GM18505 (cell line): ENCODE measurements at regions not wholly inside any gene's neighbourhood (a gene's known extent, or its start where the extent isn't known, plus 50 kb on each side); places are given as distances from the start of the nearest gene placed in this dataset.
"Not testable (repeated sequence)": the region's sequence is repeated elsewhere in the genome, so short reads cannot be mapped to it uniquely, and the experiment has no call there.

Experiments
- ATAC-seq: cut with Tn5 transposase; IDR thresholded peaks from one replicate; pipeline ENCODE4 v1.9.1; 2021; ENCODE audit not compliant: unreplicated experiment
- POLR2A ChIP-seq: IDR thresholded peaks from 4 replicates; pipeline ENCODE4 v1.6.1; 2011; ENCODE audit warnings: borderline replicate concordance; ENCODE audit not compliant: insufficient read depth, insufficient read length; ENCODE audit errors: extremely low read depth

GRCh38 chr10:4602764-4603491 is 223.1 kb upstream of the AKR1E2 start:
- ATAC-seq, result no peak
- TF ChIP-seq POLR2A, result no peak

DNA sequence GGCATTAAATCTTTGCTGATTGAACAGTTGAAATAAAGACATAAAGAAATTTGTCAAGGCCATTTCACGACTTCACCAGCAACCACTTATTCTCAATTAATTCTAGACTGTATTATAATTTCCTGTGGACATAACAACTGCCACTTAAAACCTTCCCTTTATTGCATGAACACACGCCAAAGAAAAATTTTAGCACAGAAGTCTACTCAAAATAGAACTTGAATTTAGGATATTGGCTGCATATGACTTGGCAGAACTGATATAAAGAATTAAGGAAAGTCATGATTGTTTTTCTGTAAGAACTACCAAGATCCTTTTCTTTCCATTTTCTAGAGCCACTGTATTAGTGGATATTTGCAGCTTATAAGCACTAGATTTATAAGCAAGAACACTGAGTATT is 226.5 kb upstream of the AKR1E2 start:
- ATAC-seq, result no peak

DNA sequence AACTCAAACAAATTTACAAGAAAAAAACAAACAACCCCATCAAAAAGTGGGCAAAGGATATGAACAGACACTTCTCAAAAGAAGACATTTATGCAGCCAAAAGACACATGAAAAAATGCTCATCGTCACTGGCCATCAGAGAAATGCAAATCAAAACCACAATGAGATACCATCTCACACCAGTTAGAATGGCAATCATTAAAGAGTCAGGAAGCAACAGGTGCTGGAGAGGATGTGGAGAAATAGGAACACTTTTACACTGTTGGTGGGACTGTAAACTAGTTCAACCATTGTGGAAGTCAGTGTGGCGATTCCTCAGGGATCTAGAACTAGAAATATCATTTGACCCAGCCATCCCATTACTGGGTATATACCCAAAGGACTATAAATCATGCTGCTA is 228.1 kb upstream of the AKR1E2 start:
- not testable (repeated sequence) for ATAC-seq

More for the DNA sequence above, 226.5 kb upstream of the AKR1E2 start:
- no peak for TF ChIP-seq POLR2A

- no peak for TF ChIP-seq POLR2A
- ATAC-seq, result no peak
Measured at GRCh38 chr10:4596951-4597350, 229.1 kb upstream of the AKR1E2 start.

GRCh38 chr10:4595719-4596319 is 230.2 kb upstream of the AKR1E2 start:
- TF ChIP-seq POLR2A, result no peak
- ATAC-seq, result no peak

DNA sequence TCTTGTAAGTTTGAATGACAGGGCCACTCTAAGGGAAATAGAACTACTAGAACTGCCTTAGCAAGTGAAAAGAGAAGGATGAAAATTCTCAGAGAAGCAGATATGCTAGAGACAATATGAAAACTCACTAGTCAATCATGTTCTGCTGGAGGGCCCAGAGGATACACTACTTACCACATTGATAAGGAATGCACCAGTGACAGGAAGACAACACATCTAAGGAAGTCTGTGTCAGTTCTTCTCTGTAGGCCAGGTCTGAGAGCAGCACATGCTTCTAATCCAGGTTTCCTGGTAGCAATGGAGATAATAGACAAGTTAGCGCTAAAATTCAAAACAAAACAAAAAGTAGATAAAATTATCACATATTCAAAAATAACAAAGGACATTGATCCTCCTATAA is 235.2 kb upstream of the AKR1E2 start:
- TF ChIP-seq POLR2A, result no peak
- ATAC-seq, result no peak

DNA sequence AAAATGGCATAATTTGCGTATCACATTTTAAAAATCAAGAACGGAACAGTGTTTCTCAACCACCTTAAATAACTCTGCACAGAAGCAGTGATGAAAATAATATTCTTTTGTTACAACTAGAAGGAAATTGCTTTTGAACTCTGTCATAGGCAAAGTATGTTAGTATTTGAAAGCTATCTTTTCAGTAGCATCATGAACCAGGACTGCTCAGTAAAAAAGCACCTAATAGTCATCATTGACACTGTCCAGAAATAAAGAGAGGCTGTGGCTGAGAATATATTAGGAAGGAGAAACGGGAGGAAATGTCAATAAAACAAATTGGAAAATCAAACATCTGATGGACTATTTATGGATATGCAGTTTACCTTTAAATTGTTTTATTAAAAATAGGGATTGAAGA is 237.2 kb upstream of the AKR1E2 start:
- TF ChIP-seq POLR2A, result no peak
- ATAC-seq, result no peak

GRCh38 chr10:4587466-4587865 is 238.5 kb upstream of the AKR1E2 start:
- no peak for TF ChIP-seq POLR2A

GRCh38 chr10:4586776-4587175 is 239.2 kb upstream of the AKR1E2 start:
- no peak for ATAC-seq
- TF ChIP-seq POLR2A, result no peak

More at GRCh38 chr10:4587466-4587865, 238.5 kb upstream of the AKR1E2 start:
- no peak for ATAC-seq

GRCh38 chr10:4581929-4582328 is 244.1 kb upstream of the AKR1E2 start:
- TF ChIP-seq POLR2A, result no peak
- no peak for ATAC-seq

GRCh38 chr10:4579844-4580243 is 246.2 kb upstream of the AKR1E2 start:
- ATAC-seq, result no peak
- TF ChIP-seq POLR2A, result no peak

DNA sequence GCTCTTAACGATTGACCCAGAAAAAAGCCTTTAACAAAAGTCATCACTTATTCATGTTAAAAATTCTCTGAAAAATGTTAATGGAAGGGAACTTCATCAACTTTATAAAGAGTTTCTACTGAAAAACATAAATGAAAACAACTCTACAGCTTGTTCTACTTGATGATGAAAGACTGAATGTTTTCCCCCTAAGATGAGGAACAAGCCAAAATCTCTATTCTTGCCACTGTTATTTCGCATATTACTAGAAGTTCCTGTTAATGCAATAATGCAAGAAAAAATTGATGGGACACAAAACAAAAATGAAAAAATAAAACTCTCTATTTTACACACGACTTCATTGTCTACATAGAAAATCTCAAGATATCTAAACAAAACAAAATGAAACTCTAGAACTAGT is 249.8 kb upstream of the AKR1E2 start:
- TF ChIP-seq POLR2A, result no peak
- ATAC-seq, result no peak

DNA sequence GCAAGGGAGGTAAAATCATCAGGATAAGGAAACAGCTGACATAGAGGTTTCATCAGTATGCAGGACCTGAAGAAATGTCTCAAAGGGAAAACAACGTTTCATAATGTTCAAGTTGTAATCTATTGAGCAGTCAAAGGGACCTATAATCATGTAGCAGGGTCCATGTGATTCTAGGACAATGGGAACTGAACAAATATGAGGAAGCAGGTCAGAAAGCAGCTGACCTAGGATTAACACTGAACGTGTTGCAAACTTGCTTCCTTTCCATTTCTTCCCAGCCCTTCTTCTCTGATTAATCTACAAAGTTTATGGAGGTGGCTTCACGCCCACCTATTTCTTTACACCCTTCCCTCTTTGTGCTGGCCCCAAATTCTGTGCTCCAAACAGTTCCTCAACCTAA is 256.9 kb upstream of the AKR1E2 start:
- TF ChIP-seq POLR2A, result no peak
- no peak for ATAC-seq

GRCh38 chr10:4568731-4569130 is 257.3 kb upstream of the AKR1E2 start:
- TF ChIP-seq POLR2A, result no peak
- no peak for ATAC-seq
